HEK293 (cell line): ENCODE measurements at regions not wholly inside any gene's neighbourhood (a gene's known extent, or its start where the extent isn't known, plus 50 kb on each side); places are given as distances from the start of the nearest gene placed in this dataset.

Experiments used
- CTCF ChIA-PET: fragments of 350-600 bp; formaldehyde crosslinking; extraction: SDS; loops from one replicate; lab custom pipeline; 2021; ENCODE audit warnings: antibody characterized with exemption; lab: Yijun Ruan, JAX
- POLR2A ChIA-PET: fragments of 300-600 bp; formaldehyde crosslinking; extraction: SDS; loops from one replicate; lab custom pipeline; 2020; ENCODE audit warnings: antibody characterized with exemption, inconsistent platforms; lab: Yijun Ruan, JAX
- H3K27ac ChIP-seq: fragments of 200-500 bp; sonication (Bioruptor generic); 2 replicates; pipeline ENCODE4 v1.5.1; 2014; ENCODE audit warnings: low read depth, low read length, control low read depth, inconsistent platforms; ENCODE audit errors: extremely low read depth
- H3K36me3 ChIP-seq, 2 experiments: fragments of 200-500 bp in 1 of 2; sonication (Bioruptor generic) in 1 of 2; 1 replicate in 1 of 2; 2 replicates in 1 of 2; pipeline ENCODE4 v1.5.1; 2014 to 2017; ENCODE audit warnings: inconsistent platforms in 2 of 2, low read length in 2 of 2; ENCODE audit not compliant: control insufficient read depth in 2 of 2, insufficient read depth in 1 of 2
- H3K4me1 ChIP-seq: fragments of 200-500 bp; sonication (Bioruptor generic); 2 replicates; pipeline ENCODE4 v1.5.1; 2014; ENCODE audit warnings: mild to moderate bottlenecking, low read length, inconsistent platforms; ENCODE audit not compliant: control insufficient read depth, insufficient read depth
- H3K4me3 ChIP-seq: 2 replicates; pipeline ENCODE4 v1.5.1; 2011; ENCODE audit warnings: low read depth, mild to moderate bottlenecking, control low read depth, low read length, moderate library complexity
- H3K9me3 ChIP-seq: fragments of 200-500 bp; sonication (Bioruptor generic); 2 replicates; pipeline ENCODE4 v1.5.1; 2014; ENCODE audit warnings: low read depth, low read length, inconsistent platforms; ENCODE audit not compliant: control insufficient read depth, insufficient read depth
- BCL11A ChIP-seq: fragments of 450-650 bp; formaldehyde crosslinking; IDR thresholded peaks from 2 replicates; pipeline ENCODE4 v1.5.1; 2016; ENCODE audit warnings: low read depth, missing biosample characterization, missing genetic modification characterization
- KLF17 ChIP-seq: fragments of 450-650 bp; formaldehyde crosslinking; IDR thresholded peaks from 2 replicates; pipeline ENCODE4 v1.5.1; 2016; ENCODE audit warnings: missing biosample characterization, missing genetic modification characterization
- PRDM2 ChIP-seq: fragments of 450-650 bp; formaldehyde crosslinking; IDR thresholded peaks from 2 replicates; pipeline ENCODE4 v1.5.1; 2016; ENCODE audit warnings: missing biosample characterization, missing genetic modification characterization, borderline replicate concordance
- PRDM4 ChIP-seq: fragments of 450-650 bp; formaldehyde crosslinking; IDR thresholded peaks from 2 replicates; pipeline ENCODE4 v1.5.1; 2017; ENCODE audit warnings: missing biosample characterization, missing genetic modification characterization
- YY1 ChIP-seq: fragments of 450-650 bp; formaldehyde crosslinking; IDR thresholded peaks from 2 replicates; pipeline ENCODE4 v1.5.1; 2018; ENCODE audit warnings: missing biosample characterization, missing genetic modification characterization
- ZBTB48 ChIP-seq: fragments of 450-650 bp; formaldehyde crosslinking; IDR thresholded peaks from 2 replicates; pipeline ENCODE4 v1.5.1; 2016; ENCODE audit warnings: missing biosample characterization, missing genetic modification characterization
- ZNF146 ChIP-seq: fragments of 450-650 bp; formaldehyde crosslinking; IDR thresholded peaks from 2 replicates; pipeline ENCODE4 v1.5.1; 2016; ENCODE audit warnings: missing biosample characterization, missing genetic modification characterization
- ZNF19 ChIP-seq: fragments of 450-650 bp; formaldehyde crosslinking; IDR thresholded peaks from 2 replicates; pipeline ENCODE4; 2016; ENCODE audit warnings: missing biosample characterization, missing genetic modification characterization, low read depth
- ZNF341 ChIP-seq: fragments of 450-650 bp; formaldehyde crosslinking; IDR thresholded peaks from 2 replicates; pipeline ENCODE4; 2016; ENCODE audit warnings: low read depth, missing biosample characterization, missing genetic modification characterization
- ZNF580 ChIP-seq: fragments of 450-650 bp; formaldehyde crosslinking; IDR thresholded peaks from 2 replicates; pipeline ENCODE4 v1.5.1; 2016; ENCODE audit warnings: missing biosample characterization, missing genetic modification characterization
- ZNF596 ChIP-seq: fragments of 450-650 bp; IDR thresholded peaks from 2 replicates; pipeline ENCODE4 v1.5.0; 2018; ENCODE audit warnings: missing biosample characterization, mild to moderate bottlenecking, missing genetic modification characterization, moderate library complexity
- ZNF660 ChIP-seq: fragments of 450-650 bp; IDR thresholded peaks from 2 replicates; pipeline ENCODE4 v1.5.1; 2018; ENCODE audit warnings: missing biosample characterization, mild to moderate bottlenecking, missing genetic modification characterization
- ZNF664 ChIP-seq: fragments of 450-650 bp; formaldehyde crosslinking; IDR thresholded peaks from 2 replicates; pipeline ENCODE4 v1.5.1; 2016; ENCODE audit warnings: missing biosample characterization, missing genetic modification characterization
- ZNF768 ChIP-seq: fragments of 450-650 bp; formaldehyde crosslinking; IDR thresholded peaks from 2 replicates; pipeline ENCODE4 v1.5.1; 2018; ENCODE audit warnings: missing biosample characterization, mild to moderate bottlenecking, missing genetic modification characterization
- TF ChIP-seq, protein P1 (sequence below): fragments of 450-650 bp; formaldehyde crosslinking; IDR thresholded peaks from 2 replicates; pipeline ENCODE4 v1.5.1; 2016; ENCODE audit warnings: missing biosample characterization, missing genetic modification characterization
- TF ChIP-seq, protein P2 (sequence below): fragments of 450-650 bp; formaldehyde crosslinking; IDR thresholded peaks from 2 replicates; pipeline ENCODE4 v1.5.1; 2017; ENCODE audit warnings: missing biosample characterization, missing genetic modification characterization

GRCh38 chr5:179459771-179460170 lies 90.6 kb upstream of the RUFY1 start:
- CTCF ChIA-PET = interaction anchor here (0.7 kb wide), 1 partner anchor 293 kb away, joined by 4 read pairs; no protein-coding TSS in a partner anchor
- POLR2A ChIA-PET = no interaction called here
- no peaks in the 10 kb centered on the region for H3K36me3 ChIP-seq
- TF ChIP-seq ZNF341 (no peak), ZNF660 (tag by site-specific recombination) (no peak), ZNF596 (tag by site-specific recombination) (no peak), PRDM2 (no peak), YY1 (tag by site-specific recombination) (no peak), ZNF664 (tag by site-specific recombination) (no peak), ZNF146 (tag by site-specific recombination) (no peak), ZNF19 (no peak), ZBTB48 (no peak), PRDM4 (tag by site-specific recombination) (no peak), ZNF768 (tag by site-specific recombination) (no peak), KLF17 (tag by site-specific recombination) (no peak), ZNF580 (no peak), BCL11A (no peak)
- TF ChIP-seq, protein P1, sequence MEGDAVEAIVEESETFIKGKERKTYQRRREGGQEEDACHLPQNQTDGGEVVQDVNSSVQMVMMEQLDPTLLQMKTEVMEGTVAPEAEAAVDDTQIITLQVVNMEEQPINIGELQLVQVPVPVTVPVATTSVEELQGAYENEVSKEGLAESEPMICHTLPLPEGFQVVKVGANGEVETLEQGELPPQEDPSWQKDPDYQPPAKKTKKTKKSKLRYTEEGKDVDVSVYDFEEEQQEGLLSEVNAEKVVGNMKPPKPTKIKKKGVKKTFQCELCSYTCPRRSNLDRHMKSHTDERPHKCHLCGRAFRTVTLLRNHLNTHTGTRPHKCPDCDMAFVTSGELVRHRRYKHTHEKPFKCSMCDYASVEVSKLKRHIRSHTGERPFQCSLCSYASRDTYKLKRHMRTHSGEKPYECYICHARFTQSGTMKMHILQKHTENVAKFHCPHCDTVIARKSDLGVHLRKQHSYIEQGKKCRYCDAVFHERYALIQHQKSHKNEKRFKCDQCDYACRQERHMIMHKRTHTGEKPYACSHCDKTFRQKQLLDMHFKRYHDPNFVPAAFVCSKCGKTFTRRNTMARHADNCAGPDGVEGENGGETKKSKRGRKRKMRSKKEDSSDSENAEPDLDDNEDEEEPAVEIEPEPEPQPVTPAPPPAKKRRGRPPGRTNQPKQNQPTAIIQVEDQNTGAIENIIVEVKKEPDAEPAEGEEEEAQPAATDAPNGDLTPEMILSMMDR (tag by site-specific recombination) = no peak
- TF ChIP-seq, protein P2, sequence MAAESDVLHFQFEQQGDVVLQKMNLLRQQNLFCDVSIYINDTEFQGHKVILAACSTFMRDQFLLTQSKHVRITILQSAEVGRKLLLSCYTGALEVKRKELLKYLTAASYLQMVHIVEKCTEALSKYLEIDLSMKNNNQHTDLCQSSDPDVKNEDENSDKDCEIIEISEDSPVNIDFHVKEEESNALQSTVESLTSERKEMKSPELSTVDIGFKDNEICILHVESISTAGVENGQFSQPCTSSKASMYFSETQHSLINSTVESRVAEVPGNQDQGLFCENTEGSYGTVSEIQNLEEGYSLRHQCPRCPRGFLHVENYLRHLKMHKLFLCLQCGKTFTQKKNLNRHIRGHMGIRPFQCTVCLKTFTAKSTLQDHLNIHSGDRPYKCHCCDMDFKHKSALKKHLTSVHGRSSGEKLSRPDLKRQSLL (tag by site-specific recombination) = no peak
- TF ChIP-seq, all 188 proteins: peak for 0
- Histone ChIP-seq H3K9me3 (no peaks in the 10 kb centered on the region), H3K4me1 (no peaks in the 10 kb centered on the region), H3K4me3 (no peak overlapping the region), H3K27ac (no peak overlapping the region)
